CD8-positive, alpha-beta memory T cell (primary cell): ENCODE measurements at regions not wholly inside any gene's neighbourhood (a gene's known extent, or its start where the extent isn't known, plus 50 kb on each side); places are given as distances from the start of the nearest gene placed in this dataset.

Source experiments
- CTCF ChIA-PET: fragments of 350-600 bp; sonication (Branson Sonifier 250); formaldehyde crosslinking; loops from one replicate; lab custom pipeline; 2021; ENCODE audit warnings: antibody characterized with exemption; lab: Charles Lee
- POLR2A ChIA-PET: fragments of 350-600 bp; sonication (Branson Sonifier 250); formaldehyde crosslinking; loops from one replicate; lab custom pipeline; 2021; ENCODE audit warnings: antibody characterized with exemption; lab: Charles Lee
- DNase-seq, 5 donors: peaks; one replicate each; pipeline versions ENCODE4 v3.0.0 to v3.0.0-alpha.2; 2020 to 2022; ENCODE audit warnings: mixed read lengths in 1 of 5
- H3K27ac ChIP-seq: one replicate; pipeline ENCODE4 v1.7.0; 2013; ENCODE audit warnings: low read depth, mild to moderate bottlenecking, low read length, moderate library complexity
- H3K27me3 ChIP-seq: 2 replicates; pipeline ENCODE4 v1.7.0; 2013; ENCODE audit warnings: low read length, mild to moderate bottlenecking; ENCODE audit not compliant: insufficient read depth, poor library complexity, severe bottlenecking
- H3K36me3 ChIP-seq: 2 replicates; pipeline ENCODE4 v1.7.0; 2013; ENCODE audit warnings: mild to moderate bottlenecking, low read length, moderate library complexity; ENCODE audit not compliant: insufficient read depth
- H3K4me1 ChIP-seq: 2 replicates; pipeline ENCODE4 v1.7.0; 2013; ENCODE audit warnings: mild to moderate bottlenecking, low read length, moderate library complexity; ENCODE audit not compliant: insufficient read depth
- H3K4me3 ChIP-seq: 2 replicates; pipeline ENCODE4 v1.7.0; 2013; ENCODE audit warnings: mild to moderate bottlenecking, low read length
- H3K9me3 ChIP-seq: 2 replicates; pipeline ENCODE4 v1.7.0; 2013; ENCODE audit warnings: mild to moderate bottlenecking, low read length
- H3K27ac Mint-ChIP-seq, 8 donors: one replicate each; pipeline ENCODE4 v1.8.0; 2020 to 2021; ENCODE audit warnings: mixed read lengths in 8 of 8, mild to moderate bottlenecking in 6 of 8, inconsistent platforms in 3 of 8, moderate library complexity in 3 of 8
- H3K27me3 Mint-ChIP-seq, 2 donors: one replicate each; pipeline ENCODE4 v1.8.0; 2020 to 2021; ENCODE audit warnings: mixed read lengths in 2 of 2, mild to moderate bottlenecking in 1 of 2, moderate library complexity in 1 of 2
- H3K36me3 Mint-ChIP-seq, 3 donors: one replicate each; pipeline ENCODE4 v1.8.0; 2020 to 2021; ENCODE audit warnings: mixed read lengths in 3 of 3, inconsistent platforms in 1 of 3, mild to moderate bottlenecking in 1 of 3
- H3K4me1 Mint-ChIP-seq, 3 donors: one replicate each; pipeline ENCODE4 v1.8.0; 2020 to 2021; ENCODE audit warnings: mixed read lengths in 3 of 3, inconsistent platforms in 1 of 3, mild to moderate bottlenecking in 1 of 3
- H3K4me3 Mint-ChIP-seq, 7 donors: one replicate each; pipeline ENCODE4 v1.8.0; 2020 to 2021; ENCODE audit warnings: mixed read lengths in 7 of 7, mild to moderate bottlenecking in 6 of 7, moderate library complexity in 4 of 7, inconsistent platforms in 2 of 7
- H3K9me3 Mint-ChIP-seq, 5 donors: one replicate each; pipeline ENCODE4 v1.8.0; 2020 to 2022; ENCODE audit warnings: mixed read lengths in 5 of 5, mild to moderate bottlenecking in 3 of 5, moderate library complexity in 2 of 5, inconsistent platforms in 1 of 5

DNA sequence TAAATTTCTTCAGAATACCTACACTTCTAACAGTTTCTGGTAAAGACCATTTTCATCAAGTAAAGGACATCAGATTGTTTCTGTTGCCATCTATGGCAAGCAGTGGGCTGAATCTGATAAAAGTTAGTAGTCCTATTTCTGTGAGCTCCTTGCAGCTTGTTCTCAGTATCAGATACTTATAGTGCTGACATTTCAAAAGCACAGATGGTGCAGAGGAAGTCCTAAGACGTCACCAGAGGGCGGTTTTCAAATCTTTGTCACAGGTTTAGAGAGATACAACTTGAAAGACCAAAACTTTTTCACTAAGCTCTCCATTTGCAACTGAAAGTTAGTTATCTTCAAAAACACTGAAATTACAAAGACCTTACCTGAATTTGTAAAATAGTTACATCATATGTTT, 719.8 kb downstream of the SLITRK1 start:
- Mint-ChIP-seq H3K9me3 (peaks cover 0 to 11% (median 2%) of the 10 kb centered on the region in 5 donors), H3K4me1 (no peaks in the 10 kb centered on the region), H3K4me3 (no peak overlapping the region), H3K27me3 (no peaks in the 10 kb centered on the region), H3K27ac (no peak overlapping the region), H3K36me3 (no peaks in the 10 kb centered on the region)
- no peaks in the 10 kb centered on the region for H3K27me3 ChIP-seq
- H3K36me3 ChIP-seq: no peaks in the 10 kb centered on the region
- H3K27ac ChIP-seq: no peak overlapping the region
- no peaks in the 10 kb centered on the region for H3K4me1 ChIP-seq
- ChIA-PET CTCF (no interaction called here), POLR2A (no interaction called here)
- H3K9me3 ChIP-seq: no peaks in the 10 kb centered on the region
- no peak for DNase-seq
- no peak overlapping the region for H3K4me3 ChIP-seq

DNA sequence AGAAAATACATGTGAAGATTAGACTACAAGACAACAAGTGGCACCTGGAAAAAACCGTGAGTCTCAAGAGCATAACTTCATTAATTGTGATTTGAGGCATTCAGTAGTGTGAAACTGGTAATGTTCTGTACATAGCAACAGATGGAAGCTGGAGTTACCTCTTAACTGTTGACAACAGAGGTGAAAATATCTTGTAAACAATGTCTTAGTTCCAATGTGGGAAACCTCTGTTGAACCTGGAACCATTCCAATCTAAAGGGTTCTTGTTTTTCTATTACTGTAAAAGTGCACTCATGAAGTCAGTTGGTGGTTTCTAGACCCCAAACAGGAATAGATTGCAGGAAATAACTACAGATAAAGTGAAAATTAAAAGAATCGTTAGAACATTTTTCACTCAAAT, 728.4 kb downstream of the SLITRK1 start:
- Mint-ChIP-seq H3K36me3 (no peaks in the 10 kb centered on the region), H3K27ac (no peak overlapping the region), H3K4me3 (no peak overlapping the region), H3K27me3 (no peaks in the 10 kb centered on the region), H3K9me3 (peaks cover 2 to 12% (median 2%) of the 10 kb centered on the region in 5 donors), H3K4me1 (no peaks in the 10 kb centered on the region)
- POLR2A ChIA-PET: no interaction called here
- H3K36me3 ChIP-seq: no peaks in the 10 kb centered on the region
- H3K27ac ChIP-seq: no peak overlapping the region
- H3K27me3 ChIP-seq: no peaks in the 10 kb centered on the region
- DNase-seq: no peak
- CTCF ChIA-PET: no interaction called here
- H3K4me3 ChIP-seq: no peak overlapping the region
- H3K4me1 ChIP-seq: no peaks in the 10 kb centered on the region
- no peaks in the 10 kb centered on the region for H3K9me3 ChIP-seq

DNA sequence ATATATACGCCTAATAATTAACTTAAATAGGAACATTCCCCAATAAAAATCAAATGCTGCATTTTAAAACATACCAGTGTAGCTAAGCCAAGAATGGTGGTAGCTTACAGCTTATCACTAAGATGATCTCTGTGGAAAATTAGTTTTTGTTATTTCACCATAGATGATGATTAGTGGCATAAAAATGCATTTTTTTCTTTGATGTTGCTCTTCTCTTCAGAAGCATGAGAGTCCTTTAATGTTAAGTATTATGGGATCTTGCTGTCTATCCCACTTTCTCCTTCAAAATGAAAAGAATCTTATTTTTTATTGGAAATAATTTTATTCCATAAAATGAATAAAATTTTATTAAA, 731.0 kb downstream of the SLITRK1 start:
- H3K36me3 Mint-ChIP-seq: no peaks in the 10 kb centered on the region
- Histone ChIP-seq H3K36me3 (no peaks in the 10 kb centered on the region), H3K4me3 (no peak overlapping the region), H3K9me3 (no peaks in the 10 kb centered on the region), H3K4me1 (no peaks in the 10 kb centered on the region), H3K27me3 (no peaks in the 10 kb centered on the region), H3K27ac (no peak overlapping the region)
- no peak overlapping the region for H3K4me3 Mint-ChIP-seq
- no peak overlapping the region for H3K27ac Mint-ChIP-seq
- peaks cover 0 to 12% (median 0%) of the 10 kb centered on the region in 5 donors for H3K9me3 Mint-ChIP-seq
- POLR2A ChIA-PET: no interaction called here
- no peaks in the 10 kb centered on the region for H3K4me1 Mint-ChIP-seq
- H3K27me3 Mint-ChIP-seq: no peaks in the 10 kb centered on the region
- DNase-seq: no peak
- CTCF ChIA-PET: no interaction called here

DNA sequence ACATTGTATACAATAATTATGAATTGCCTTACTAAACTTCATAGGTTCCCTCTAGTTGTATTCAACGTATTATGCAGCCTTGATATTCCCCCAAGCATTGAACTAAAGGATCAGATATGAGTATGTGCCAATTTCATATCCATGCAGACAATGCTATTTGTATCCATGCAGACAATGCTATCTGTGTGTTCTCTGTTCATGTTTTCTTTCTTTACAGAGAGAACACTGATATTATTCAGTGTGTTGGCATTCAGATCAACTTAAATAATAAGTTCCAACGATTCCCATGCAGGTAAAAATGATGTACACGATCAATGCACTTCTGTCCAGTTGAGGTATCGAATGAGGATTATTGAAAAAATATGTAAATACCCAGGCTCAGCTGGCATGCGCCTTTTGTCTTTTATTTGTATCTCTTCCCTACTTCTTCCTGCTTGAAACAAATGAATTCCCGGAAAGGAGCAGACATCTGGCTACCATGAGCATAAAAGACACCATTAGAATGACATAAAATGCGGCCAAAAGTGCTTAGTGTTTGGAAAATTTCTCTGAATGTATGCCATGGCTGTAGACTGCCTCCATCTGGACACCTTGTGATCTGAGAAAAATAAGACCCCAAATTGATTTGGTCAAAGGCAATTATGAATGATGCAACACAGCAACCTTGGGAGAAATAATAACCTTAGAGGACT, 731.5 kb downstream of the SLITRK1 start:
- DNase-seq: no peak
- Mint-ChIP-seq H3K9me3 (peaks cover 0 to 12% (median 0%) of the 10 kb centered on the region in 5 donors), H3K36me3 (no peaks in the 10 kb centered on the region), H3K27ac (no peak overlapping the region), H3K27me3 (no peaks in the 10 kb centered on the region), H3K4me1 (no peaks in the 10 kb centered on the region), H3K4me3 (no peak overlapping the region)
- Histone ChIP-seq H3K36me3 (no peaks in the 10 kb centered on the region), H3K27me3 (no peaks in the 10 kb centered on the region), H3K27ac (no peak overlapping the region), H3K9me3 (no peaks in the 10 kb centered on the region), H3K4me3 (no peak overlapping the region), H3K4me1 (no peaks in the 10 kb centered on the region)
- POLR2A ChIA-PET: no interaction called here
- CTCF ChIA-PET: no interaction called here

- H3K9me3 Mint-ChIP-seq: peaks cover 0 to 26% (median 1%) of the 10 kb centered on the region in 5 donors
- CTCF ChIA-PET: no interaction called here
- no peak overlapping the region for H3K27ac Mint-ChIP-seq
- no peak overlapping the region for H3K27ac ChIP-seq
- H3K4me1 Mint-ChIP-seq: no peaks in the 10 kb centered on the region
- H3K36me3 ChIP-seq: no peaks in the 10 kb centered on the region
- H3K4me3 ChIP-seq: no peak overlapping the region
- H3K27me3 Mint-ChIP-seq: no peaks in the 10 kb centered on the region
- no peak overlapping the region for H3K4me3 Mint-ChIP-seq
- POLR2A ChIA-PET: no interaction called here
- no peaks in the 10 kb centered on the region for H3K4me1 ChIP-seq
- H3K27me3 ChIP-seq: no peaks in the 10 kb centered on the region
- H3K9me3 ChIP-seq: no peaks in the 10 kb centered on the region
- no peaks in the 10 kb centered on the region for H3K36me3 Mint-ChIP-seq
- DNase-seq: no peak
These were observed 745.6 kb downstream of the SLITRK1 start for GRCh38 chr13:83136660-83137059.

DNA sequence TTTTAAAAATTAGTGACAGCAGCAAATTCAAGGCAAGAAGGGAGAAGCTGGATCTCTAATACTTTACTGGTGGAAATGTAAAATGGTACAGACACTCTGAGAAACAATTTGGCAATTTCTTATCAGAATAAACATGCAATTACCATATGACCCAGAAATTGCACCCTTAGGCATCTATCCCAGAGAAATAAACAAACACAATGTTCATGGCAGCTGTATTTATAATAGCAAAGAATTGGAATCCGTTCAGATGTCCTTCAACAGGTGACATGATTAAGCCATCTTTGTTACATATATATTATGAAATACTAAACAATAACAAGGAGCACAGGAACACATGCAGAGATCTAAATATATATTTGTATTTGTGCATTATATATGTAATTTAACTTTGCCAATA, 756.5 kb downstream of the SLITRK1 start:
- peaks cover 2 to 18% (median 2%) of the 10 kb centered on the region in 5 donors for H3K9me3 Mint-ChIP-seq
- CTCF ChIA-PET: no interaction called here
- H3K4me1 Mint-ChIP-seq: no peaks in the 10 kb centered on the region
- no peak overlapping the region for H3K4me3 Mint-ChIP-seq
- POLR2A ChIA-PET: no interaction called here
- no peaks in the 10 kb centered on the region for H3K36me3 Mint-ChIP-seq
- no peak overlapping the region for H3K27ac ChIP-seq
- H3K9me3 ChIP-seq: no peaks in the 10 kb centered on the region
- no peaks in the 10 kb centered on the region for H3K4me1 ChIP-seq
- H3K27me3 Mint-ChIP-seq: no peaks in the 10 kb centered on the region
- no peak overlapping the region for H3K4me3 ChIP-seq
- no peaks in the 10 kb centered on the region for H3K27me3 ChIP-seq
- H3K36me3 ChIP-seq: no peaks in the 10 kb centered on the region
- no peak for DNase-seq
- H3K27ac Mint-ChIP-seq: no peak overlapping the region

DNA sequence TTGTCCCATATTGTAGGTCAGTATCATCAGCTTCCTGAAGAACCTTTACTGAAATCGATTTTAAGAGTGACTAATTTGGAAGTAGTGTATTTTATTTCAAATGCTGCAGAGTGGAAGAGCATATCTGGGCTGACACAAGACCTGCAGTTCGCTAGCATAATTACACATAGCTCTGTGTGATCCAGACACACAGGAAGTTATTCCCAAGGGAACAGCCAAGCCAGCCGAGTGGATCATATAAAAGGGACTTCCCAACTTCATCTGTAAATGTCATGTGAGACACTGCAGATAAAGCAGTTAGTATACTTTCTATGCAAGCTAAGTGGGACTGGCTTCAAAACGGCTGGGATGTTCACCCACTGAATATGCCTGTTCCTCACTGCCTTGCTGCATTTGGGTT, 760.4 kb downstream of the SLITRK1 start:
- Histone ChIP-seq H3K27me3 (no peaks in the 10 kb centered on the region), H3K4me3 (no peak overlapping the region), H3K9me3 (no peaks in the 10 kb centered on the region), H3K36me3 (no peaks in the 10 kb centered on the region), H3K27ac (no peak overlapping the region), H3K4me1 (no peaks in the 10 kb centered on the region)
- Mint-ChIP-seq H3K4me1 (no peaks in the 10 kb centered on the region), H3K36me3 (no peaks in the 10 kb centered on the region), H3K9me3 (peaks cover 0 to 19% (median 5%) of the 10 kb centered on the region in 5 donors), H3K27me3 (no peaks in the 10 kb centered on the region), H3K4me3 (no peak overlapping the region), H3K27ac (no peak overlapping the region)
- no peak for DNase-seq
- ChIA-PET POLR2A (no interaction called here), CTCF (no interaction called here)

GRCh38 chr13:83117046-83117445, 765.2 kb downstream of the SLITRK1 start:
- Histone ChIP-seq H3K4me1 (no peaks in the 10 kb centered on the region), H3K27me3 (no peaks in the 10 kb centered on the region), H3K9me3 (no peaks in the 10 kb centered on the region), H3K36me3 (no peaks in the 10 kb centered on the region), H3K27ac (no peak overlapping the region), H3K4me3 (no peak overlapping the region)
- Mint-ChIP-seq H3K36me3 (no peaks in the 10 kb centered on the region), H3K27ac (no peak overlapping the region), H3K4me3 (no peak overlapping the region), H3K4me1 (no peaks in the 10 kb centered on the region), H3K27me3 (no peaks in the 10 kb centered on the region), H3K9me3 (peaks cover 0 to 13% (median 6%) of the 10 kb centered on the region in 5 donors)
- ChIA-PET POLR2A (no interaction called here), CTCF (no interaction called here)
- no peak for DNase-seq
